ENCODE measurements at regions not wholly inside any gene's neighbourhood (a gene's known extent, or its start where the extent isn't known, plus 50 kb on each side); places are given as distances from the start of the nearest gene placed in this dataset.
A peak's percentile ranks its signal among the peaks of the same experiment; 100 is the strongest.

DNA sequence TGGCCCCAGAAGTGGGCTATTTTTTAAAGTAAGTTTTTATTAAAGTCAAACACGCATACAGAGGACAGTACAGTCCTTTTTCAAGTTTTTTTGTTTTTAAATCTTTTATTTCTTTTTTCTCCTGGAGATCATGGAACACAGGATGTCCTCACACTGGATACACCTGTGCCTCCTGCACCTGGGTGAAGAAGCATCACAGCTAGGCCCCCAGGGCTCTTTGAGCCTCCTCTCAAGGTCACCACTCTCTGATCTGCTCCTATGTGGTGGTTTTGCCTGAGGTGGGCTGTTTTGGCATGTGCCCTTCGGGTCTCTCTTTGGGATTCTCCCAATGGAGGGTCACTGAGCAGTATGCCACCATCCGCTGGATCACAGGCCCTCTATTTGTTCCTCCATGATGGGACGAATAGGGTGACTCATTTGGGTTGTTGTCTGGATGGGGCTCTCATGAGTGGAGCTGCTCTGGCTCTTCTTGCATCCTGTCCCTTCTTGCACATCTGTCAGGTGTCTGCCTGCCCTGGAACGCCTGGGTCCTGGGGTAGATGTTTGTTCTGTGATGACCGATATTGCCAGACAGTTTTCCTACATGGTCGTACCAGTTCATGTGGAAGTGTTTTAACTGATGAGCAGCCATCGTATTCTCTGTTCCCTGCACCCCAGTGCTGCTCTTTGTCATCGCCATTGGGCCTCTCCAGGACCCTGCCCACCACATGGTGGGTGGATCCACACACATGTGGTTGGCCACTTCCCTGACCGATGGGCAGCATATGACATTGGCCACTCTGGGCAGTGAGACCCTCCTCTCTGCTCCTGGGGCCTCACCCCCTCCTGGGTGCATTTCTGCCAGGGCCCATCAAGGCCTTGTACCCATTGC lies 55.2 kb upstream of the MED9 start:
- TF ChIP-seq, protein P1, sequence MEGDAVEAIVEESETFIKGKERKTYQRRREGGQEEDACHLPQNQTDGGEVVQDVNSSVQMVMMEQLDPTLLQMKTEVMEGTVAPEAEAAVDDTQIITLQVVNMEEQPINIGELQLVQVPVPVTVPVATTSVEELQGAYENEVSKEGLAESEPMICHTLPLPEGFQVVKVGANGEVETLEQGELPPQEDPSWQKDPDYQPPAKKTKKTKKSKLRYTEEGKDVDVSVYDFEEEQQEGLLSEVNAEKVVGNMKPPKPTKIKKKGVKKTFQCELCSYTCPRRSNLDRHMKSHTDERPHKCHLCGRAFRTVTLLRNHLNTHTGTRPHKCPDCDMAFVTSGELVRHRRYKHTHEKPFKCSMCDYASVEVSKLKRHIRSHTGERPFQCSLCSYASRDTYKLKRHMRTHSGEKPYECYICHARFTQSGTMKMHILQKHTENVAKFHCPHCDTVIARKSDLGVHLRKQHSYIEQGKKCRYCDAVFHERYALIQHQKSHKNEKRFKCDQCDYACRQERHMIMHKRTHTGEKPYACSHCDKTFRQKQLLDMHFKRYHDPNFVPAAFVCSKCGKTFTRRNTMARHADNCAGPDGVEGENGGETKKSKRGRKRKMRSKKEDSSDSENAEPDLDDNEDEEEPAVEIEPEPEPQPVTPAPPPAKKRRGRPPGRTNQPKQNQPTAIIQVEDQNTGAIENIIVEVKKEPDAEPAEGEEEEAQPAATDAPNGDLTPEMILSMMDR (IDR thresholded peaks at IDR 0.05; ENCODE audit: control insufficient read depth, insufficient read depth, low read depth, low read length, missing control alignments): no peak
- DNase-seq (ENCODE audit: low read depth): no peak
- H3K4me3 ChIP-seq (ENCODE audit: control insufficient read depth, low read depth, low read length): no peak overlapping the region

DNA sequence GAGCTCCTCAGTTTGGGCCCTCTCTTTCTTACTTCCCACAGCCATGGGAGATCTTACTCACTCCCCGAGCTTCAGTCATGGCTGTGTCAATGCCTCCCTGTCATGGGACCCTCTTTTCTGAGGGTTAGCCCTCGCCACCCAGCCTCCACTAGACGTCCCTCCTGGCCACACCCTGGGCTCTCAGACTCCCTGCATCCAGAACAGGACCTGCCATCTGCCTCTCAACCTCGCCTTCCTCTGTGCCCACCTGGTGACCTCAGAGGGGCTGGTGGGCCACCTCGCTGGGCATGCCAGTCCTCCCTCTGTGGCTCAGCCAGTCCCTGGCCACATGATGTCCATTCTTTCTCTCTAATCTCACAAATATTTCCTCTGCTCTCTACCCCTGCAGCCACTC lies 54.6 kb upstream of the MED9 start:
- no peak overlapping the region for H3K4me3 ChIP-seq (ENCODE audit: control insufficient read depth, low read depth, low read length)
- DNase-seq (ENCODE audit: low read depth): no peak
- TF ChIP-seq, protein P1 (IDR thresholded peaks at IDR 0.05; ENCODE audit: control insufficient read depth, insufficient read depth, low read depth, low read length, missing control alignments): no peak

DNA sequence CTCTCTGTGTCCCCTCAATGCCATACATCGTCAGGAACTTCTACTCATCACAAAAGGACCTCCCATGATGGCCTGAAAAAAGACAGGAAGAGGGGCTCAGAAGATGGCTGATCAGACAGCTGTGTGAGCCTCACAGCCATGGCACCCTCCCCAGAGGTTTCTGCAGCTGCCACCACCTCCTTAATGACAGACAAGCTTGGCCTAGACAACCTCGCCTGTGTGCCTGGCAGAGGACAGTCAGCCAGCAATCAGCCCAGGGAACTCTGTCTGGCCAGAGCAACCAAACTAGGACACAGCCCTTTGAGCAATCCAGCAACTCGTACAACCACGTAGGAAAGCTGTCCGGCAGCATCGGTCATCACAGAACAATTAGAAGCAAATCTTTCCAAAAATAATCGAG lies 54.2 kb upstream of the MED9 start:
- DNase-seq (ENCODE audit: low read depth): no peak
- no peak overlapping the region for H3K4me3 ChIP-seq (ENCODE audit: control insufficient read depth, low read depth, low read length)
- TF ChIP-seq, protein P1 (IDR thresholded peaks at IDR 0.05; ENCODE audit: control insufficient read depth, insufficient read depth, low read depth, low read length, missing control alignments): no peak

DNA sequence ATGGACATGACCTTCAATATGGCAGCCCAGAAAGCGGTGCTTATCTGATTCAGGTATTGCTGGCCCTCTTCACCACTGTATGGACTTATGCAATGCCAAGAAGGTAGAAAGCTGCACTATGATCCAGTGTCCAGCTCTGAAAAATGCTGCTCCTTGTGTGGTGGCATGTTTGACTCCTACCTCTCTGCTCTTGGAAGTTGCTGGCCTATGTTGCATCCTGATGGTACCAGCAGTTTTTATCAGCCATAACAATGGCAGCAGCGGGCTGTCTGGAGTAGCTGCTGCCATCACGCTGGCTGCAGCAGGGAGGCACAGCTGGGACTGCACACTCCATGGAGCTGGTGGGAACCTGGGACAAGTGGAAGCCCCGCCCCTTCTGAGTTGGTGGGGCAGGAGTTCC lies 53.1 kb upstream of the MED9 start:
- no peak overlapping the region for H3K4me3 ChIP-seq (ENCODE audit: control insufficient read depth, low read depth, low read length)
- TF ChIP-seq, protein P1 (IDR thresholded peaks at IDR 0.05; ENCODE audit: control insufficient read depth, insufficient read depth, low read depth, low read length, missing control alignments): no peak
- no peak for DNase-seq (ENCODE audit: low read depth)

DNA sequence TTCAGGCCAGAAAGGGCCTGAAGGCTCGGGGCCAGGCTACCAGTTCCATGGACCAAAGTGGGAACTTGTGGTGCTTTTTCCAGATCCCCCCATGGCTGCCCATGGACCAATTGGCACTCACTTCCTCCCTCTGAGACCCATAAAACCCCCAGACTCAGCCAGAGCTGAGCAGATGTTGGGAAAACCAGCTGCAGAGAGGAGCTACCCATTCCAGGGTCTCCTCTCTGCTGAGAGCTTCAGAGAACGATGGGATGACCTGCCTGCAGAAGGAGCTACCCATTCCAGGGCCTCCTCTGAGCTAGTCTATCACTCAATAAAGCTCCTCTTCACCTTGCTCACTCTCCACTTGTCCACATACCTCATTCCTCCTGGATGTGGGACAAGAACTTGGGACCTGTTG lies 52.2 kb upstream of the MED9 start:
- no peak for DNase-seq (ENCODE audit: low read depth)
- no peak overlapping the region for H3K4me3 ChIP-seq (ENCODE audit: control insufficient read depth, low read depth, low read length)
- TF ChIP-seq, protein P1 (IDR thresholded peaks at IDR 0.05; ENCODE audit: control insufficient read depth, insufficient read depth, low read depth, low read length, missing control alignments): no peak

DNA sequence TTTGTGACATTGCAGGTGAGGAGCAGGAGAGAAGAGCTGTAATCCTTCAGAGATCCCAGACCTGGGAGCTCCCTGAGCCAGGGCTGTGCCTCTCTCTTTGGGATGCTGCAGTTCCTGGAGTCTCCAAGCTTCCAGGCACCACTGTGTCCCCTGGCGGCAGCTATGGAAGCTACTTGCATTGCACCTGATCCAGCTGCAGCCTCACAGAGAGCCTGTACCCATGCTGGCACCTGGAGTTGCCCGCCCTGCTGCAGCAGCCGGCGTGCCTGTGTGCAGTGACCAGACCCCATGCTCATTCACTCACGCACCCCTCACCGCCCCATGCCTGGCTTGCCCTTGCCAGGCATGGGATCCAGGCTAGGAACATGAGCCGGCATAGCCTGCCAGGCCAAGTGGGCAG lies 51.8 kb upstream of the MED9 start:
- H3K4me3 ChIP-seq (ENCODE audit: control insufficient read depth, low read depth, low read length): no peak overlapping the region
- TF ChIP-seq, protein P1 (IDR thresholded peaks at IDR 0.05; ENCODE audit: control insufficient read depth, insufficient read depth, low read depth, low read length, missing control alignments): peak; percentile 42
- no peak for DNase-seq (ENCODE audit: low read depth)
